ENCODE measurements at regions not wholly inside any gene's neighbourhood (a gene's known extent, or its start where the extent isn't known, plus 50 kb on each side); places are given as distances from the start of the nearest gene placed in this dataset.
"Not testable (repeated sequence)": the region's sequence is repeated elsewhere in the genome, so short reads cannot be mapped to it uniquely, and the experiment has no call there.

DNA sequence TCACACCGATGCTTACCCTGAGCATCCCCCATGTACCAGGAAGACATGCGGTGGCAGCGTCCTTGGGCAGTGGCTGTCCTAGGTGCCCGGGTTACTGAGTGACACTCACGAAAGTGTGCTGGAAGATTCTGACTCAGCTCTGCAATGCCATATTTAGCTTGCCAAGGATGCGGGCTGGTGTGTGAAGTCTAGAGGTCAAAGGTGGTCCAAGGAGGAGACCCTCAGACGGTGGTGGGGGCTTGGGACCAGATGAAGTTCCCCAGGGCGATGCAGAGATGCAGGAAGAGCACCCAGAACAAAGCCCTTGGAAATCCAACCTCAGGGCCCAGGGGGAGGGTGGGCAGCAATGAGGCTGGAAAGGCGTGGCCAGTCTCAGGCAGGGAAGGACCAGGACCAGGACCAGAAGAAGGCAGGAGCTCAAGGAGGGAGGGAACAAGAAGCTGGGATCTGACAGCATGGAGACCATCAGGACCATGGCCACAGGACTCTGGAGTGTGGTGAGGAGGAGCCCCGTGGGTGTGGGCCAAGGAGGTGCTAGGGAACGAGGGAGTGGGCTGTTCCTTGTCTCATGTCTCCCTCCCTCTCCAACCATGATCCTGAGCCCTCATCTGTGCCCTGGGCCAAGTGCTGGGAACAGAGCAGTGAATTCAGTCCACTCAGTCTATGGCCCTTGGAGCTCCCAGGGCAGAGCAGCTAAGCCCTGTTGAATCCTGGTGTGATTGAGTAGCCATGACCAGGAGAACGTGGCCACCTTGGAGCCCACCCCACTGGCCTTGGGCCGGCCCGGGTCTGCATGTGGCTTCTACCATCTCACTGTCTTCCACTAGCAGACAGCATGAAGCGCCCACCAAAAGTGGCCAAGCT is 310.1 kb upstream of the DIO3 start:
- peak; percentile 36 for DNase-seq

DNA sequence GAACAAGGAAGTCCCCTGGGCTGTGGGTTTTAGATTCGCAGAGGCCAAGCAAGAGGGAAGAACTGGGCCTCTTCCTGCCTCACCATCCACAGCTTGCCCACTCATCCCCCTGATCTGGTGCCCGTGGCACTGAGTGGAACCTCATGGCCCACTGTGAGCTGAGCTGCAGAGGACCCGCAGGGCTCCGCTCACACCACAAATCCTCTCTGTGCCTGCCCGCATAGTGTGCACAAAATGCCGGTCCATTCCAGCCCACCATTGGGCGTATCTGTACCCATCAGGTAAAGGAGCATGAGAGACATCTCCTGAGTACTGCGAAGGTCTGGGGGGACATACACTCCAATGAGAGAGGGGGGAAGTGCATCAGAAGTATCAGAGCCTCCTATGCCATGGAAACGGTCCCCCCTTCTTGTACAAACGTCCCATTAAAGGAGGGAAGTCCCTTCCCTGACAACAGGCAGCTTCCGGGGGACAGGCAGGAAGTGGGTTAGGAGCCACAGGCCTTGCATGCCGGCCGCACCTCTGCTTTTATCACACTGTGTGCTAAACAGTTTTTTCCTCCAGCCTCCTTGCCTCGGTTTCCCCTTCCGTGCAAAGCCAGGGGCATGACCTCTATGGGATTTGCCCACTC is 309.4 kb upstream of the DIO3 start:
- no peak for DNase-seq

DNA sequence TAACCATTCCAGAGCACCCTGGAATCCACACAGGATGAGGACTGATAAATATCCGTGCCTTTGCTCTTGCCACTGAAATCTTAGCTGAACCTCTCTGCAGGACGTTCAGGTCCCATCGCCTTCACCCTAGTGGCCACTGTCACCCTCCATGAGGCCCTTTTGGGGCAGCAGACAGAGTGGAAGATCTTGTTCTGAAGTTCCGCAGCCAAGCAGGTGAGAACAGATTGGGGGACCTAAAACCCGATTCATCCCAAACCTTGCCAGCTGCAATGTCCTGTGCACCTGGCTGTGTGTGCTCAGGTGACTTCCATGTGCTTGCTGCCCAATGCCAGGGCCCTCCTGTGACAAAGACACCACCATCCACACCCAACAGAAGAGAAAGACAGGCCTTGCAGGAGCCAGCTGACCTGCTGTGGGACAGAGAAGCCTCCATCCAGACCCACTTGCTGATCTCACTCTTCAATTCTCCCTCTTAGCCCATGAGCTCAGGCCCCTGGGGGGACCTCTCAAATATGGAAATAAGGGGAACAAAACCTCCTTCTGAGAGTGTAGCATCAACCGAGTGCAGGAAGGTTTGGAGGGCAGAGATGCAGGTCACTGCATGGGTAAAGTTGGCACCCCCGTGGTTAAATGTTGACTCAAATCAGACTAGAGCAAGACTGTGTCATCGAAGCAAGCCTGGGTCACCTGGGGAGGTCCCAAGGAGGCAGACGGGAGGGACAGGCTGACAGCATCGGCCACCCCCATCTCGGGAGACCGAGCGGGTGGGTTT is 308.7 kb upstream of the DIO3 start:
- DNase-seq: peak; percentile 40

DNA sequence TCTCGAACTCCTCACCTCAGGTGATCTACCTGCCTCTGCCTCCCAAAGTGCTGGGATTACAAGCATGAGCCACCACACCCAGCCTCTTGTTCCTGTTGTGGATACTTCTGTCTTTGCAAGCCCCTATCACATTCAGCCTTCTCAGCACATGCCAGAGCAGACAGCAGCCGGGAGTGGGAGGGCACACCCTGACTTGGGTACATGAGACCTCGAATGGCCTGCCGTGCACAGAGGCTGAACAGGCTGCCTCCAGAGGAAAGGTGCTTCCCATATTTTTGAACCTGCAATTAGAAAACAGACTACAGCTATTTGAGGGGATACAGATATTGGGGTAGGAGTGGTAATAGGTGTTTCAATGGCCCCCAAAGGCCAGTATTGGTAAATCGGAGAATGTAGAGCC is 307.3 kb upstream of the DIO3 start:
- no peak for DNase-seq

DNA sequence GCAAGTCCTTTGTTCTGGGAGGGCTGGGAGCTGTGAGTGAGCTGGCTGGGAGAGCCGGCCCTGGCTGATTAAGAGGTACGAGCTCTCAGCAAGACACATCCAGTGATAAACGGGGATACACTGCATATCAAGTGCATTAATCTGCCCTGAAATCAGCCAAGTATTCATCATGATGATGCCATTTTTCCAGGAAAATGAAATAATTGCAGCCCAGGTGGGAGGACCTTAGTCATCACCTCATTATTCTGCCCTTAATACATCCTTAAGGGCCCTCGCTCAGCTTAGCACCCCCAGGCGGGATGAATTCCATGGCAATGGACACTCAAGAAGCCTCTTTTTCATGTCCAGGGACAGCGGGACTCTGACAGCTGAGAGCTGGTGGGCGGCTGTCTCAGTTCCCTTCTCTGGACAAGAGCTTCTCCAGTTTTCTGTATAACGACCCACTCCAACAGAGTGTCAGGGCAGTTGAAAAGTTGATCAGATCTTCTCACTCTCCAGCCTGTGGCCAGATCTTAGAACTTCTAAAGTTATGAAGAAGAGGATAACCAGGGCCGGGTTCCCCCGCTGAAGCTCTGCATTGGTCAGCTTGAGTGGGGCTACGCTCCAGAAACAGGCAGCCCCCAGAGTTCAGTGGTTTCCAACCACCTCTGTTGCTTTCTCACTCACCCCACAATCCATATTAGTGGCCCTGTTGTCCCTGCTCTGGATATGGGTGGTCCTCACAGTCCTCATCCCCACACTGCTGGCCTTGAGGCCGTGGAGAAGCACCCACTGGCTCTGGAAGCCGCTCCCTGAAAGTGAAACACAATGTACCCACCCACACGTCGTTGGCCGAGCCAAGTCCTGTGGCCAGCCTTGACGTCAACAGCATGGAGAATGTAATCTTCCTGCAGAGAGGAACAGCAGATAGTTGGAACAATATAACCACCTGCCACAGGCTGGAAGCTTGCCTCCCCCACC is 306.2 kb upstream of the DIO3 start:
- DNase-seq: peak; percentile 26

DNA sequence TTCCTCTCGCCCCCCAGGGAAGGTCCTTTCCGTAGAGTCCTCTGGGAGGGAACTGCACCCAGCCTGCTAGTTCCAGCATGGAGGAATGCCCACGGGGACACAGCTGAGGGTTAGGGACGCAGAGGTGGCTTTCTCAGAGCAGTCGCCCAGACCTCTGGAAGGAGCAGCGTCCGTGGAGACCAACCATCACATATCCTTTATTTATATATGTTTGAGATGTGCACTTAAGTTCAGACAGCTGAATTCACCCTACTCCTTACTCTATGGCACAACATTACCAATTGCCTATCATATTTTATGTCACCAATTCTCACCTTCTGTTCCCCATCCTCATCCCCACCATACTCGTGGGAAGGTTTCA is 305.6 kb upstream of the DIO3 start:
- DNase-seq: peak; percentile 31

DNA sequence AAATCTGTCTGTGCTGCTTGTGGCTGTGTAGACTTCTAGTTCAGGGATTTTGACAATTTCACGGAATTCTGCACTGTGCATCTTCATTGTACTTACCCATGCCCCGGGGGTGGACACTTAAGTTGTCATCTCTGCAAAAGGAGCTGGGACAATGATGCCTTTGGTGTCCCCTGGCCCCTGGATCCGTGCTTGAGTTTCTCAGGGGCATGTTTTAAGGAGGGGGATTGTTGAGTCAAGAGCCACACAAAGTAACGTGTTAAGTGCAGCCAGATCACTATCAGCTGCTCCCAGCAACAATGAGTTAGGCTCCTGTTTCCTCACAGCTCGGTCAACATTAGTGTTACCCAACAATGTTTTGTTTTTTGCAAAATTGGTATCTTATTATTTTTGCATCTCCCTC is 305.0 kb upstream of the DIO3 start:
- DNase-seq: peak; percentile 56

DNA sequence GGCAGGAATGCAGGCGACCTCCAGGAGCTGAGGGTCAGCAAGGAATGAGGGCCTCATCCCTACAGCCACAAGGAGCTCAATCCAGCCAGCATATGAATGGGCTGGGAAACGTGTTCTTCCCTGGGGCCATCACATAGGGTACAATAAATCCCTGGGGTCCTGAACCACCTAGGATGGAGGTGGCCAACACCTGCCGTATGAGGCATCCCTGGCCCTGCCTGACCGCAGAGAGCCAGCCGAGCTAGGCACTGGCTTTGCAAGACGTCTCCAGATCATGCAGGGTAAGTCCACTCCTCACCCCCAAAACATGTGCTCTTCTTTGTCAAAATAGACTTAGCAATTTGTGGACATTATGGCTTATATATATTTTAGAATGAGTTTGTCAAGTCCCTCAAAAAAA is 303.7 kb upstream of the DIO3 start:
- DNase-seq: no peak

DNA sequence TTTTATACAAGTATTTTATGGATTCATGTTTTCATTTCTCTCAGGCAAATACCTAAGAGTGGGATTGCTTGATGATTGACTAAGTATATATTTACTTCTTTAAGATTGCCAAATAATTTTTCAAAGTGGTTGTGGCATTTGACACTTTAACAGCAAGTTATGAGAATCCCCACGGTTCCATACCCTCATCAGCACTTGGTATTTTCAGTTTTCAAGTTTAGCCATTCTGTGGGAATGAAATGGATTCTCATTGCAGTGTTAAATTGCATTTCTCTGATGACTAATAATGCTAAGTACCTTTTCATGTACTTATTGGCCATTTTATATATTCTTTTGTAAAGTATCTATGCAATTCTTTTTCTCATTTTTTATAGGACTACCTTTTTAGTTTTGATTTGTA is 301.5 kb upstream of the DIO3 start:
- no peak for DNase-seq

DNA sequence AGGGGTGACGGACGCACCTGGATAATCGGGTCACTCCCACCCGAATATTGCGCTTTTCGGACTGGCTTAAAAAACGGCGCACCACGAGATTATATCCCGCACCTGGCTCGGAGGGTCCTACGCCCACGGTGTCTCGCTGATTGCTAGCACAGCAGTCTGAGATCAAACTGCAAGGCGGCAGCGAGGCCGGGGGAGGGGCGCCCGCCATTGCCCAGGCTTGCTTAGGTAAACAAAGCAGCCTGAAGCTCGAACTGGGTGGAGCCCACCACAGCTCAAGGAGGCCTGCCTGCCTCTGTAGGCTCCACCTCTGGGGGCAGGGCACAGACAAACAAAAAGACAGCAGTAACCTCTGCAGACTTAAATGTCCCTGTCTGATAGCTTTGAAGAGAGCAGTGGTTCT is 294.9 kb upstream of the DIO3 start:
- not testable (repeated sequence) for DNase-seq

DNA sequence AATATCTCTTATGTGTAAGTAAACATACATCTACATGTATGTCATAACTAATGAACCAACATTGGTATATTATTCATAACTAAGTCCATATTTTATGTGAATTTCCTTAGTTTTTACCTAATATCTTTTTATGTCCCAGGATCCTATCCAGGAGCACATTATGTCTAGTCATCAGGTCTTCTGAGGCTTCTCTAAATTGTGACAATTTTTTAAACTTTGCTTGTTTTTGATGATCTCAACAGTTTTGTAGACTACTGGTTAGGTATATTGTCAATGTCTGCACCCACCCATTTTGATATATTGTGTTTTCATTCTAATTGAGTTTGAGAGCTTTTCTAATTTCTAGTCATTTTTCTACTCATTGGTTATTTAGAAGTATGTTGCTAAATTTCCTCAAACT is 288.2 kb upstream of the DIO3 start:
- DNase-seq: no peak

DNA sequence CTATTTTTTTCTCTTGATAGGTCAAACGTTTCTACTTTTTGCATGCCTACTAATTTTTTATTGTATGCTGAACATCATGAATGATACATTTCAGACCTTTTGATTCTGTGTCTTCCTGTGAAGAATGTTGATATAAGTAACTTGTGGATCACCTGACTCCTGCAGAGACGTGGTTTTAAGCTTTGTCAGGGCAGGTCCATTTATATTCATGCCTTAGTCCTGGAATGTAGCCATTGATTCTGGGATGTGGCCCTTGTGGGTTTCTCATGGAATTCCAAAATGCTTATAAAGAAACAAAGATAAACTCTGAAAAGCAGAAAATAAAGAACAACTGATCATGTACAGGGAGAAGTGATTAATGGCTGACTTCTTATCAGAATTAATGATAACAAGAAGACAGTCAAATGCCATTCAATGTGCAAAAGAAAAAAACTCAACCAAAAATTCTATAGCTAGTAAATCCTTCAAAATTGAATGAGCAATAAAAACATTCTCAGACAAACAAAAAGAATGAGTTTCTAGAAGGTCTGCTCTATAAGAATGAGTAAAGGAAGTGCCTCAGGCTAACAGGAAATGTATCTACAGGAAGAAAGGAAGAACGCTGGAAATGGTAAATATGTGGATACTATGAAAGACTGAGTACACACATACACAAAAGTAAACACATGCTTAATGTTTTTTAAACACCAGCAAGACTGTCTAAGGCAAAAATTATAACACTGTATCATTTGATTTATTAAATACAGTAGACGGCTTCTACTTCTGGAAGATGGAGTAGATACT is 284.8 kb upstream of the DIO3 start:
- no peak for DNase-seq

DNA sequence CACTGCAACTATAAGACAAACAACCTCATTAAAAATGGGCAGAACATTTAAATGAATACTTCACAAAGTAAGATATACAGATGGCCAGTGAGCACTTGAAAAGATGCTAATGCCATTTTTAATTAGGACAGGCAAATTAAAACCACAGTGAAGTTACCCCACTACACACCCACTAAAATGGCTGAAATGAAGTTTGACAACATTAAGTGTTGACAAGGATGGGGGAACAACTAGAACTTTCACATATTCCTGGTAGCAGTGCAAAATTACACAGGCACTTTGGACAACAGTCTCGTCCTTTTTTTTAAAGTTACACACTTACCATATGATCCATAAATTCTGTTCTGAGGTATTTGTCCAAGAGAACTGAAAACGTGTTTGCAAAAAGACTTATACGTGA is 278.9 kb upstream of the DIO3 start:
- DNase-seq: no peak

DNA sequence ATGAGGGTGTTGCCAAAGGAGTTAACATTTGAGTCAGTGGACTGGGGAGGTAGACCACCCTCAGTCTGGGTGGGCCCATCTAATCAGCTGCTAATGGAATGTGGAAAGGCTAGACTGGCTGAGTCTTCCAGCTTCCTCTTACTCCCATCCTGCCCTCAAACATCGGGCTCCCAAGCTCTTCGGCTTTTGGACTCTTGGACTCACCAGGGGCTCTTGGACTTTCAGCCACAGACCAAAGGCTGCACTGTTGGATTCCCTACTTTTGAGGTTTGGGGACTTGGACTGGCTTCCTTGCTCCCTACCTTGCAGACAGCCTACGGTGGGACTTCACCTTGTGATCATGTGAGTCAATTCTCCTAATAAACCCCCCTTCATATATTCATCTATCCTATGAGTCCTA is 276.6 kb upstream of the DIO3 start:
- no peak for DNase-seq

DNA sequence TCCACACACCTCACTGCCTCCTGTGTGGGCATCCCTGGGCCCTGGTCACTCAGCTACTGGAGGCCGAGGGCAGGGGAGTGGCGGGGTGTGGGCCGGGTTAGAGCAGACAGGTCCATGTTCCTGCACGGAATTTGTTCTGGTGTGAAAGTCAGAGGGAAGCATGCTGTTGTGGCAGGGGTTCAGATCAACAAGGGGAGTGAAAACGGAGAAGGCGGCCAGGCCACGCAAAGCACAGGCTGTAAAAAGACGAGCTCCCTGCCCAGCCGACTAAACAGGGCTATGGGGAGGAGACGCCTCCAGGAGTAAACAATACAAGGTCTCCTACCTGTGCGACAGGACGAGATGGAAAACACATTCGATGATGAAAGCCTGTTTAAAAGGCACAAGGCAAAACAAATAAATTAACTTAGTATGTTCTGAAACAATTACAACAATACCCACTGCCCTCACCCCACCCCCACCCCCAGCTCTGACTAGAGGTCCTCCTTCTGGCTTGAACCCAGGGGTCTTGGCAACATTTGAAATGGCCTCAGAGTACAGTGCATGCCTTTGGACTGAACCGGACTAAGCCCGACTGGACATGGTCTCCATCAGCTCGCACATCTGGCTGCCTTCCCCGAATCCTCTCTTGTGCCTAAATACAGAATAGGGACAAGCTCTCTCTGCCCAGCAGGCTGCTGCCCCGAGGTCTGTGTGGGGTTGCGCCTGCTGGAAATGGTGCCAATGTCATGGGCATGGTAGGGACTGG is 274.9 kb upstream of the DIO3 start:
- no peak for DNase-seq

DNA sequence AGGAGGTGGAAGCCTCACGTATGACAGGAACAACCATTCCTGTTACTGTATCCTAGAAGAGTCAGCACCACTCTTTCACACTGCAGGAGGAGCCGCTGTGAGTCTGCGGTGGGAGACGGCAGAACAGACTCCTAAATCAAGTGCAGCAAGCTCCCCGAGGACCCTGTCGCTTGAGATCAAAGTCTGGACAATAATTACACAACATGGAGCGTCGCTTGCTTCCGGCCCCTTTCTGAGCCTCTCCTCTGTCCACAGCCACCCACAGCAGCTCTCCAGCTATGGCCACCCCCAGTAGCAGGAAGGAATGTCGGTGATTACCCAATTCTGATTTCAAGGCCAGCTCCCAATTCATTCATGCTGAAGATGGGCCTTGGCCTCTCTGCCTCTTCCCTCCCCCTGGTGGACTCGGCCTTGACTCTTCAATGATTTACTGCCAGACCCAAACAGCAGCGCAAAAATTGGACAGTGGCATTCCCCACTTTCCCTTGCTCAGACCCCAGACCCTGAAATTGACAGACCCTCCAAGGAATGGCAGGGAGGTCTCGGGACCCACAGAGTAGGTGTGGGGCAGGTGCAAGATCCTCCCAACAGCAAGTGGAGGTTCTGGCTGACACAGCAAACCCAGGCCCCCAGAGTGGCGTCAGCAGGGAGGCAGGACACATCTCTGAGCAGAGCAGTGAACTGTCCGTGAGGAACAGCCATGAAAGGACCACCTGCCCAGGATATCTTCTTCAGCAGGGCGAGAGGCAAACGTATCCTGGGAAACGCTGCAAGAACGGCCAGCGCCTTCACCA is 272.7 kb upstream of the DIO3 start:
- DNase-seq: no peak

DNA sequence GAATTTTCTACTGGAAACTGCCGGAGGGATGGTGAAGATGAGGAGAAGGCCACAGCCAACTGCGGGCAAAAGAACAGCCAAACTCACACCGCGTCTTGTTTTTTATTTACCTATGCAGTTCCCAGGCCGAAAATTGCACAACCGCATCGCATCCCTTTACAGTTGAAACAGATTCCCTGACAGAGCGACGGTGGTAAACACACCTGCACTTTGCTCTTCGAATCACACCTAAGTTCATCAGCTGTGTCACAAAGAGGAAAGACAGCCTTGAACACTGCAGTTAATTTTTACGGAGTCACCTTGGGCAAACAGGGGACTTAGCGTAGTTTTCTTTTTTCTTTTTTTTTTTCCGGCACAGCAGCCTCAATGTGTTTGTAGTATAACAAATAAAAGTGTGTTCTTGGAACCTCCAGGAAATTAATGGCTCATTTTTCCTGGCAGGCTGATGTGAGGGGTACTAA is 272.0 kb upstream of the DIO3 start:
- no peak for DNase-seq

DNA sequence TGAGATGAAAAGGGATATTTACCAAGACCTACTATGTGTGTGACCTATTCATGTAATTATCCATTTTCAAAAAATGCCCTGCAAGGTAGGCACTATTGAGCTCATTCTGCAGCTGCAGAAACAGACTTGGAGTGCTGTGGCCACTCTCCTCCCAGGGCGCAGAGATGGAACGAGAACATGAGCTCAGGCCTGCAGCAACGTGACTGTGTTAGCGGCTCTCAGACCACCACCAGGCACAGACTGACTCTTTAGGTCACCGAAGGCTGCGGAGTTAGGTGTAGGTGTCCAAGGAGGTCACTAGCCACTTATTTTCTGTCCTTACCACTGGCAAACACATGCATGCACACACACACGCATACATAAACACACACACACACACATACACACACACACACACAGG is 271.4 kb upstream of the DIO3 start:
- no peak for DNase-seq

DNA sequence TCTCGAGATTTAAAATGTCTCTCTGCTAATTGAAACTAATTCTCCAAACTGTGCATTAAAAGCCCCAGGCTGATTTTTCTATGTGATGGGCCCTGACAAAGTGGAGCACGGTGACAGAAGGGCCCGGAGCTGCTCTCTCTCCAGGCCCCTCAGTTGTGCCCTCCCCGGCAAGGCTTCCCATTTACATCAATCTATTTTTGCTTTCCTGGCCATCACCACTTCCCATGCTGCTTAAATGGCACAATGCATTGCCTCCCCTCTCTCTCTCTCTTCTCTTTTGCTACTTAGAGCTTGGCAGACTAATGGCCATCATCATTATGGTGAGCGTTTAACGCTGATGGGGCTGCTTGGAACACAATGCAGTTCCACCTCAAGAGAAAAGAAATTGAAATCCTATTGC is 270.7 kb upstream of the DIO3 start:
- no peak for DNase-seq

DNA sequence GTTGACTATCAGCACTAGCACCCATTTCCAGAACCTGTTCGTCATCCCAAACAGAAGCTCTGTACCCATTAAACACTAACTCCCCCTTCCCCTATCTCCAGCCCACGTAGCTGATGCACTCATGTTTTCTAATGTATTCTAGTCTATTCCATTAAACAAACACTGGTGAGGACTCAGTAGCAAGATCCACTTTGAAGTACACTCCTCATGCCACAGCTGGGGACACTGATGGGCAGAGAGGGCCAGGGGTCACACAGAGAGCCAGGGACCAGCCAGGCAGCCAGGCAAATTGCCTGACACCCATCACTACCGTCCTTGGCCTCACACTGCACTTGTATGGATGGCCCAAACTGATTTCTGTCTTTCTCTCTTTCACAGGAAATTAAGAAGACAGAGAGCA is 269.9 kb upstream of the DIO3 start:
- DNase-seq: no peak
